HG02870 (cell line): ENCODE measurements at regions not wholly inside any gene's neighbourhood (a gene's known extent, or its start where the extent isn't known, plus 50 kb on each side); places are given as distances from the start of the nearest gene placed in this dataset.
"Not testable (repeated sequence)": the region's sequence is repeated elsewhere in the genome, so short reads cannot be mapped to it uniquely, and the experiment has no call there.

Experiments used
- ATAC-seq: cut with Tn5 transposase; IDR thresholded peaks from one replicate; pipeline ENCODE4 v1.9.1; 2021; ENCODE audit warnings: mild to moderate bottlenecking, moderate library complexity; ENCODE audit not compliant: unreplicated experiment

DNA sequence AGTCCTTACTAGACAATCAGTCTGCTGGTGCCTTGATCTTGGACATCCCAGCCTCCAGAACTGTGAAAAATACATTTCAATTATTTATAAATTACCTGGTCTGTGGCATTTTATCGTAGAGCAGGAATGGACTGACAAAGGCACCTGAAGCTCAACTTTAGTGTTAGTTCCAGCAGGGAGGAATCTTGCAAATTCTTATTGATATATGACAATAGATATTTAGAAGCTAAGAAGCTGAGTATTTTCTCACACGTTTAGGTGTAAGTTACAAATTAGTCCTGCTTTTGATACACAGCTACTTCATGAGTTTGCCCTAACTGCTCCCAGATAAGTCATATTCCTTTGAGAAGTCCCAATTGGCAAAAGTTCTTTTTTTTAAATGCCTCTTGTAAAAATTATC lies 138.0 kb upstream of the ZNF217 start:
- ATAC-seq, result no peak

DNA sequence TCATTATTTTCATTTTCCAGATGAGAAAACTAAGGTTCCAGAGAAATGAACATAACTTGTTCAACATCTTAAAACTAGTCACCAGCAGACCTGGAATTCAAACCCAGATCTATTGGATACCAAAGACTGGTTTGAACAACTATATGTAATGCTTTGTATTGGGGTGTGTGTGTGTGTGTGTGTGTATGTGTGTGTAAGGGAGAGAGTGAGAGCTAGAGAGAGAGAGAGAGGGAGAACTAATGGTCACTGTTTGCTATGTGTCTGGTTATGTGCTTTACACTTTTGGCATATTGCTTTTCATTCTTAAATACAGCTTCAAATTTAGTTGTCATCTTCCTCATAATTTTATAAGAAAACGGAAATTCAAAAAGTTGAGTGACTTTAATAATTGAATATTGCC lies 134.7 kb upstream of the ZNF217 start:
- ATAC-seq, result no peak

DNA sequence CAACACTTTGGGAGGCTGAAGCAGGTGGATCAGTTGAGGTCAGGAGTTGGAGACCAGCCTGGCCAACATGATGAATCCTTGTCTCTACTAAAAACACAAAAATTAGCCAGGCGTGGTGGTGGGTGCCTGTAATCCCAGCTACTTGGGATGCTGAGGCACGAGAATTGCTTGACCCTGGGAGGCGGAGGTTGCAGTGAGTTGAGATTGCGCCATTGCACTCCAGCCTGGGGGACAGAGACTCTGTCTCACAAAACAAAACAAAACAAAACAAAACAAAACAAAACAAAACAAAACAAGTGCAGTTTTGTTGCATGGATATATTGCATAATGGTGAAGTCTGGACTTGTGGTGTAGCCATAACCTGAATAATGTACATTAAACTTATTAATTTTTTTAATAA lies 133.6 kb upstream of the ZNF217 start:
- ATAC-seq, result not testable (repeated sequence)

DNA sequence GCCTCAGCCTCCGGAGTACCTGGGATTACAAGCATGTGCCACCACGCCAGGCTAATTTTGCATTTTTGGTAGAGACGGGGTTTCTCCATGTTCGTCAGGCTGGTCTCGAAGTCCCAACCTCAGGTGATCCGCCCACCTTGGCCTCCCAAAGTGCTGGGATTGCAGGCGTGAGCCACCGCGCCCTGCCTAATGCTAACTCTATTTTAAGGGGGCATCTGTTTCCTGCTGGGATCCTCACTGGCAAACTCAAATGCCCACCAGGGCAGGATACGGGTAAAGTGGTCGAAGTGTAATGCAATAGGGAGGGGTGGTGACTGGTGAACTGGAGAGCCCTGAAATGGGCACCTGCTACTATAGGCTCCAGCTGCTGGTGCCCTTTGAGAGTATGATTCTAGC lies 131.9 kb upstream of the ZNF217 start:
- ATAC-seq, result no peak

DNA sequence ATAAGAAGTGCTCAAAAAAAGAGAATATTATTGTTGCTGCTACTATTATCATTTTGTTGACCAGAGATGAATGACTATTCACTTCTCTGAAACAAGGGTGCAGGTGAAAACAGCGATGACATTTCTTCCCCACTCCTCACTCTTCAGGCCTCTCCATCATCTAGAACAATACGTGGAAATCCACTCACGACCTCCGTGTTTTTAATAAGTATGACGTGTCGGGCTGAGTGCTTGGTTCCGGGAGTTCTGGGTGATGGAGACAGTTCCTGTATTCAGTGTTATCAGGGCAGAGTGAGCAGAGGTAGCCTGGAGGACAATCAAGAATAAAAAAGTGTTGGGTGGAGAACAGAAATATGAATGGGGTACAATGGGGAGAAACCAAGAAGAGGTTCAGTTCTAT lies 130.0 kb upstream of the ZNF217 start:
- ATAC-seq, result no peak

DNA sequence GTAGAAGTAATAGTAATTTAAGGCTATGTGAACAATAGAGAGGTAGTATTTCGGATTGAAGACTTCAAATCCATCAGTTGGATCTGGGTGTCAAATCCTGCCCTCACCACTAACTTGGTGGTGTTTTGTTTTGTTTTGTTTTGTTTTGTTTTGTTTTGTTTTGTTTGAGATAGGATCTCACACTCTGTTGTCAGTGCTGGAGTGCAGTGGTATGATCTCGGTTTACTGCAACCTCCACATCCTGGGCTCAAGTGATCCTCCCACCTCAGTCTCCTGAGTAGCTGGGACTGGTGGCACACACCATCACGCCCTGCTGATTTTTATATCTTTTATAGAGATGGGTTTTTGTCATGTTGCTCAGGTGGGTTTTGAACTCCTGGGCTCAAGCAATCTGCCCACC lies 129.4 kb upstream of the ZNF217 start:
- no peak for ATAC-seq

DNA sequence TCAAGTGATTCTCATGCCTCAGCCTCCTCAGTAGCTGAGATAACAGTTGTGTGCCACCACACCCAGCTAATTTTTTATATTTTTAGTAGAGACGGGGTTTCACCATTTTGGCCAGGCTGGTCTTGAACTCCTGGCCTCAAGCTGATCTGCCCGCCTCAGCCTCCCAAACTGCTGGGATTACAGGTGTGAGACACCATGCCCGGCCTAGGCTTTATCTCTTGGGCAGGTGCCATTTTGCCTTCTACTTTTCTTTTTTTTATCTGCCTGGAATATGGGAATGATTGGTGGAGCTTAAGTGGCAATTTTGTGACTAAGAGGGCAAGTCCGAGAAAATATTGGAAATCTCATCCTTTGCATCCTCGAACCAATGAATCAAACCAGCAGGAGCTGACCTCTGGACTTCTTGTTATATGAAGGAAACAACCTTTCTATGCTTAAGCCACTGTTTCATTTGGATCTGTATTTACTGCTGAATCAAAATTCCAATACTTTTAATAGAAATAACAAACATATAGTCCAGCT lies 128.9 kb upstream of the ZNF217 start:
- ATAC-seq, result no peak

DNA sequence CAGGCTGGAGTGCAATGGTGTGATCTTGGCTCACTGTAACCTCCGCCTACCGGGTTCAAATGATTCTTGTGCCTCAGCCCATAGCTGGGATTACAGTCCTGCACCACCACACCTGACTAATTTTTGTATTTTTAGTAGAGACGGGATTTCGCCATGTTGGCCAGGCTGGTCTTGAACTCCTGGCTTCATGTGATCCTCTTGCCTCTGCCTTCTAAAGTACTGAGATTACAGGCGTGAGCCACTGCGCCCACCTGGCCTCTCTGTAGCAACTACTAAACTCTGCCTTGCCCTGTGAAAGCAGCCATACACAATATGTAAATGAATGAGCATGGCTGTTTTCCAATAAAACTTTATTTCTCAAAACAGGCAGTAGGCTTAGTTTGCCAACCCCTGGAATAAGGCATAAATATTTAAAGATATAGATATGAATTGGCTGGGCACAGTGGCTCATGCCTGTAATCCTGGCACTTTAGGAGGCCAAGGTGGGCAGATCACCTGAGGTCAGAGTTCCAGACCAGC lies 127.9 kb upstream of the ZNF217 start:
- ATAC-seq, result not testable (repeated sequence)

DNA sequence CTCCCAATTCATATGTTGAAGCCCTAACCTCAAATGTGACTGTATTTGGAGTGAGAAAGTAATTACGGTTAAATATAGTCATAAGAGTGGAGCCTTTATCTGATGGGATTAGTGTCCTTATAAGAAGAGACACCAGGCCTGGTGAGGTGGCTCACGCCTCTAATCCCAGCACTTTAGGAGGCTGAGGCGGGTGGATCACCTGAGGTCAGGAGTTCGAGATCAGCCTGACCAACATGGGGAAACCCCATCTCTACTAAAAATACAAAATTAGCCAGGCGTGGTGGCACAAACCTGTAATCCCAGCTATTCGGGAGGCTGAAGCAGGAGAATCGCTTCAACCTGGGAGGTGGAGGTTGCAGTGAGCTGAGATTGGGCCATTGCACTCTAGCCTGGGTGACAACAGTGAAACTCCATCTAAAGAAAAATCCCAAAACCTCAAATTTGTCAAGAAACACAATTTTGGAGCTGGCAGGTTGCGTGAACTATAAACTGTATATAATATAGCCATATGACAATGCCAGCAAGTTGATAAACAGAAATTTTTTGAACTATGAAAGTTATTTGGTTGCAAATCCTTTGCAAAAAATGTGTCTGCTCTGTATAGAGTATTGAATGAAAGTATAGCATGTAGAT lies 125.6 kb upstream of the ZNF217 start:
- not testable (repeated sequence) for ATAC-seq

DNA sequence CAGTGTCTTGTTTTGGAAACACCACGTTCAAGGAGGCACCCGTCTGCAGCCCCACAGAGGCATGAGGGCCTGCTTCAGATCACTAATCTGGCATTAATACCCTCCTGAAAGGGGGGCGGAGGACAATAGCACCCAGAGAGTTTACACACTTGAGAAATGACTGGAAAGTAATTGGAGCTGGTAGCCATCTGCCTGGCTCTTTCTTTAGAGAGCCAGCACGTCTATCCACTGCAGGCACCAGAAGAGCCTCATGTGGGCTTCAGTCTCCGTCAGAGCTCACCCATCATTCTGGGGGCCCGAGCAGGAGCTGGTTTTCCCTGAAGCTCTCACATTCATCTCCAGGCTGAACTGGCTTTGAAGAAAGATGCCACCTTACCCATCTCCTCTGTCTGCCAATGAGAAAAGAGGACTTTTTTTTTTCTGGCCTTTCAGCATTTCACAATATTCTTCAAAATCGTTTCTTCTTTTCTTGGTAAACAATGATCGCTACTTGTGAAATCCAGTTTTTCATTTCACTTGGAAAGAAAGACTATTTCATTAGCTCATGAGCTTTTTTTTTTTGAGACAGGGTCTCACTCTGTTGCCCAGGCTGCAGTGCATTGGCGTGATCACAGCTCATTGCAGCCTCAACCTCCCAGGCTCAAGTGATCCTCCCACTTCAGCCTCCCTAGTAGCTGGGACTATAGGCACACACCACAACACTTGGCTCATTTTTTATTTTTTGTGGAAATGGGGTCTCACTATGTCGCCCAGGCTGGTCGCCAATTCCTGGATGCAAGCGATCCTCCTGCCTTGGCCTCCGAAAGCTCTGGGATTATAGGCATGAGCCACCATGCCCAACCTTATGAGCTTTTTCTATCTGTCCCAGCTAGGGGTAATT lies 124.7 kb upstream of the ZNF217 start:
- no peak for ATAC-seq

DNA sequence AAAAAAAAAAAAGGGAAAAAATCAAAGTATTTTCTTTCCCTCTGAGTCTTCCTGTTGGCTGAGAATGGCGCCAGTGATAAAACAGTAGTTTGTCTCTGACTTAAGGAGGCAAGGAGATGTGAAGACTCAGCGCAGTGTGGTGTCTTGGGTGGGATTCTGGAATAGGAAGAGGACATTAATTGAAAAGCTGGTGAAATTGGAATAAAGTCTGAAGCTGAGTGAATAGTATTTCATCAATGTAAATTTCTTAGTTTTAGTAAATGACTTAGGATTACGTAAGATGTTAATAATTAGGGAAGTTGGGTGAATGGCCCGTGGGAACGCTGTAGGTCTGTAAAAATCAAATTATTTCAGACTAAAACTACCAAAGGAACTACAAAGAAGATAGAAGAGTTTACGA lies 122.8 kb upstream of the ZNF217 start:
- no peak for ATAC-seq

DNA sequence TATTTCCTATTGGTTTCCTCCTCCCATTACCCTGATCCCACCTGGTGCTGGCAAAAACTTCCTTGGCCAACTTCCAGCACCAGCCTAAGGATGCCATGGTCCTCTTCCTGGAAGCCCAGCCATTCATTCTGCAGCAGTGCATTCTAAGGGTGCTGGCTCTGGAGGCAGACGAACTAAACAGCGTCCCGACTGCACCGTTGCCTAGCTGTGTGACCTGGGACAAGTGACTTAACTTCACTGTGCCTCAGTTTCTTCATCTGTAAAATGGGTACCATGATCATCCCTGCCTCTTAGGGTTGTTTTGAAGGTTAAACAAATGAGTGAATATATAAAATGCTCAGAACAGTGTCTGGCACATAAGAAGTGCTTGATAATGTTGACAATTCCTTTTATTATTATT lies 120.9 kb upstream of the ZNF217 start:
- no peak for ATAC-seq

DNA sequence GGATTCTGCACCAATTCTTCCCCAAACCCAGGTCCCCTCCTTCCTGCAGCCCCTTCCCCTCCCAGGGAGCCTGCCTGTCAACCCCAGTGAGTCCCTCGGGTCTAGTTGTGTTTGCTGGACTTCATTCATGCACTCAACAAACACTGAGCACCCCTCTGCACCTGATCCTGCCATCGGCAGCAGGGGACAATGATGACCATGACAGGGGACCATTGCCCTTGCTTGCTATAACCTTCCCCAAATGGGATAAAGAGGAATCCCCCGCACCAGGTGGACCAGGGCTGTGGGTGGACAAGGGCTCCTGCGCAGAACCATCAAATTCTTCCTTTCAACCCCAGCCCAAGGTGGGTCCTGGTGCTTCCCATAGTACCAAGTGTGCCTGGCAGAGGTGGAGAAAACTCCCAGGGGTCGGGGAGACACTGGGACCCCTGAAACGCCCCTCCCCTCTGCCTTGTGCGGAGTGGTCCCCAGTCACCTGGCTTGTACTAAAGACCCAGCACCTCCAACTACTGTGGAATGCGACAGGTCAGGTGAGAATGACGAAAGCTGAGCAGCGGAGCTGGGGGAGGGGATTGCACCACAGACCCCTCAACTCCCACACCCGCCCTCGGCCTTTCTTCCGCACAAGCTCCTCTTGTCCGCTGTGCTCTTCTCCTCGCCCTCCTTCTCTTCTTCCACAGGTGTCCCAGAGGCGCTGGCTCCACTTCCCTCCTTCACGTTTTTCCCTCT lies 119.9 kb upstream of the ZNF217 start:
- no peak for ATAC-seq

DNA sequence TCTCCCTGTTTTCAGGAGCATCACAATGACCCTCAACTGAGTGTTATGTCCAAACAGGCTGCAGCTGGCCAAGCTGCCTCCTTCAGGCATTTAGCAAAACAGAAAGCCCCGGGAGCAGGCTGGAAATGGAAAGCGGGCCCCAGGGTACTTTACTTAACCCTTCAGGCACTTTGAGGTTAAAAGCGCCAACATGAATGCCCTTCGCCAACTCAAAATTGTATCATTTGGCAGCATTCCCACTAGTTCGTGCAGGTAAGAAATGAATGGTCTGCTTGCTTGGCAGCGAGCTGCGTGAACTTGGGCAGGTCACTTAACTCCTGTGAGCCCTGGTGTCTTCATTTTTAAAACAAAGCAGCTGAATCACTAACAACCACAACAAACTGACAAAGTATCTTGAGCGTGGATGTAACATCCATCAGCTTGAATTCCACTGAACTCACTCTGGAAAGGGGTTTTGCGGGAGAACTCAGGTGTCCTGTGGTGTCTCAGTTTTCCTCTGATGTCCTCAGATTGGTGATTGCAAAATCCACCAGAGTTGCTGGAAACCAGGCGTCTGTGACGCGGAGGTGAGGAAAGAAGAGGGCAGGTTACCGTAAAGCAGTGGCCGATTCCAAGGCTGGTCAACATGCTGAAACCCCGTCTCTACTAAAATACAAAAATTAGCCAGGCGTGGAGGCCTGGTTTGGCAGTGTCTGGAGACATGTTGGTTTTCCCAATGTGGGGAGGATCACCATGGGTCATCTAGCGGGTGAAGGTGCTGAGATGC lies 118.8 kb upstream of the ZNF217 start:
- ATAC-seq, result no peak

DNA sequence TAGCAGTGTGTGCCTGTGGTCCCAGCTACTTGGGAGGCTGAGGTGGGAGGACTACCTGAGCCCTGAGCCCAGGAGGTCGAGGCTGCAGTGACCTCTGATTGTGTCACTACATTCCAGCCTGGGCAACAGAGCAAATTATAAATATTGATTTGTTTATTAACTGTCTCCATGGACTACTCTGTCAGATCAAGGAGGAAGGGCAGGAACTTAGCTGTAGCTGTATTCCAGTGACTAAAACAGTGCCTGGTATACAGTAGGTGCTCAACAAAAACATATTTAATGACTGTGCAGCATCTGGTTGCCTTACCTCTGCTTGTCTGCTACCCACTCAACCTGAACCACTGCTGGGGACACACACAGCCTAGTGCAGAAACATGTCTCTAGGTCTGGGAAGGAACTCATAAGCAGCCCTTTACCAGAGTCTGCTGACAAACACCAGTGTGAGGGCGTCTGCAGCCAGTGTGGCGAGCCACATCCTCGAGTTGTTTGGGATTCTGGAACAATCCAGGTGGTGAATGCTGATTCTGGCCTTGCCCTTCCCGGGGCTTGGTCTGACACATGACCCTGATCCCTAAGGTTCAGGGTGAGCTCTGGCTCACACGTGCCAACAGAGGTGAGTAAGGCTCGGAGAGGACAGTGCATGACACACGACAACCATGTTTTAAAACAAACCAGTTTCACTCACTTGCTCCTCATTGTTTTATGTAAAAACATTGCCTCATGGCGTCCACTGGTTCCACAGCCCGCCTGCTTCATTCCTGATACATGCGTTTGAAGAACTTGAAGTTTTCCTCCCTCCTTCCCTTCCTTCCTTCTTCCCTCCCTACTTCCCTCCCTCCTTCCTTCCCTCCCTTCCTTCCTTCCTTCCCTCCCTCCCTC lies 117.9 kb upstream of the ZNF217 start:
- no peak for ATAC-seq

DNA sequence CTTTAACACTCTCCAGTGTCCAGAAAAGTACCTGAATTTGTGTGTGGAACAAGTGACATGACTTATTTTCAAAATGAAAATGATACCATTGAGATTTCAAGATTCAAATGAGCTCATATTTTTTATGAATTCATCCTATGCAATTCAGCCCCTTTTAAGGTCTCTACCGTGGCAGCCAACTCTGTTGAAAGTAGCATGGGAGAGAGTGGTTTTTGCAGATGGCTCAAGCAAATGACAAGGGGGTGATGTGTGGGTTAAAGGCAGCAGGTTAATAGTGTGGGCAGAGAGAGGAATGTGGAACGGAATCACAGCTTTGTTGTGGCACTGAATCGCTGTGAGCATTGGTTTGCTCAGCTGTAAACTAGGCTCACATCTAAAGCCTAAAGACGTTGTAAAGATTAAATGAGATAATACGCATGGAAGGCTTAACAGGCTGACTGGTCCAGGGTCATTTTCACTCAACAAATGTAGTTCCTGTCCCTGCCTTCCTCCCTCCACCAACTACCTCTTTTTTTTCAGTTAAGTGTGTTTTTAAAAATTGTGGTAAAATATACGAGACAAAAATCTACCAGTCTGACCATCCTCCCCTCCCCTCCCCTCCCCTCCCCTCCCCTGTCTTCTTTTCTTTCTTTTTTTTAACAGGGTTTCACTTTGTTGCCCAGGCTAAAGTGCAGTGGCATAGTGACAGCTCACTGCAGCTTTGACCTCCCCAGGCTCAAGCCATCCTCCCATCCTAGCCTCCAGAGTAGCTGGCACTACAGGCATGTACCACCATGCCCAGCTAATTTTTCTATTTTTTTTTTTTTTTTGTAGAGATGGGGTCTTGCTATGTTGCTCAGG lies 114.7 kb upstream of the ZNF217 start:
- ATAC-seq, result peak; percentile 59

DNA sequence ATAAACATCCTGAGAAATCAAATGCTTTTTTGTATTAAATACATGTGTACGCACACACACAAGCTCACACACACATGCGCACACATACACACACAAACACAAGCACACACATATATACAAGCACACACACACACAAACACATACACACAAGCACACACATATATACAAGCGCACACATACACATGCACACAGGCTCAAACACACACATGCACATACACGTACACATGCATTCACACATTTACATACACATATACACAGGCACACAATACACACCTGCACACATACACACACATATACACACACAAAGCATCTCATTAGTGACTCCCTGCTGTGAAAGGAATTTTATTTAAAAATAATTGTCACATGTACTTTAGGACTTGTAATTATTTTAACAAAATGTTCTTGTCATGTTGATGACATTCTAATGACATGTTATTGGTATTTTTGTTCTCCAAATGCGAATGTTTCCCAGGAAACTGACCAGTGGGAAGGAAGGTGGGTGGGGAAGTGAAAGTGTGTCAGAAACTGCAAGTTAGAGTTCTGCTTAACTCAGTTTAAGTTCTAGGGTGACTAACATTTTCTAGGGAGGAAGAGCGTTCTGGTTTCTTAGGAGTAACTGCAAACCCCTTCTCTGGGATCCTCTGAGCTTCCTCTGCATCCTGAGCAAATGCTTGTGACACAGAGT lies 113.9 kb upstream of the ZNF217 start:
- peak; percentile 39 for ATAC-seq
